ENCODE measurements at regions not wholly inside any gene's neighbourhood (a gene's known extent, or its start where the extent isn't known, plus 50 kb on each side); places are given as distances from the start of the nearest gene placed in this dataset.

GRCh38 chr12:3437986-3438385 lies 53.0 kb upstream of the PRMT8 start:
- Histone ChIP-seq H3K27me3 (ENCODE audit: control insufficient read depth, insufficient read depth, low read length) (no peaks in the 10 kb centered on the region), H3K4me3 (ENCODE audit: low read length in 3 of 3) (no peak overlapping the region), H3K4me1 (ENCODE audit: control insufficient read depth in 2 of 3, insufficient read depth in 2 of 3, low read depth in 1 of 3, low read length in 3 of 3) (no peaks in the 10 kb centered on the region), H3K9me3 (ENCODE audit: control insufficient read depth in 2 of 3, insufficient read depth in 1 of 3, low read length in 3 of 3) (no peaks in the 10 kb centered on the region), H3K27ac (ENCODE audit: low read depth in 2 of 2, low read length in 2 of 2) (no peak overlapping the region), H3K9ac (ENCODE audit: low read length in 3 of 3) (no peak overlapping the region), H3K36me3 (ENCODE audit: control insufficient read depth in 2 of 3, insufficient read depth in 3 of 3, low read length in 3 of 3) (no peaks in the 10 kb centered on the region)
- intact Hi-C loops (cut with DNase I), result no loop called here
- TF ChIP-seq, protein P1, sequence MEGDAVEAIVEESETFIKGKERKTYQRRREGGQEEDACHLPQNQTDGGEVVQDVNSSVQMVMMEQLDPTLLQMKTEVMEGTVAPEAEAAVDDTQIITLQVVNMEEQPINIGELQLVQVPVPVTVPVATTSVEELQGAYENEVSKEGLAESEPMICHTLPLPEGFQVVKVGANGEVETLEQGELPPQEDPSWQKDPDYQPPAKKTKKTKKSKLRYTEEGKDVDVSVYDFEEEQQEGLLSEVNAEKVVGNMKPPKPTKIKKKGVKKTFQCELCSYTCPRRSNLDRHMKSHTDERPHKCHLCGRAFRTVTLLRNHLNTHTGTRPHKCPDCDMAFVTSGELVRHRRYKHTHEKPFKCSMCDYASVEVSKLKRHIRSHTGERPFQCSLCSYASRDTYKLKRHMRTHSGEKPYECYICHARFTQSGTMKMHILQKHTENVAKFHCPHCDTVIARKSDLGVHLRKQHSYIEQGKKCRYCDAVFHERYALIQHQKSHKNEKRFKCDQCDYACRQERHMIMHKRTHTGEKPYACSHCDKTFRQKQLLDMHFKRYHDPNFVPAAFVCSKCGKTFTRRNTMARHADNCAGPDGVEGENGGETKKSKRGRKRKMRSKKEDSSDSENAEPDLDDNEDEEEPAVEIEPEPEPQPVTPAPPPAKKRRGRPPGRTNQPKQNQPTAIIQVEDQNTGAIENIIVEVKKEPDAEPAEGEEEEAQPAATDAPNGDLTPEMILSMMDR (IDR thresholded peaks at IDR 0.05; ENCODE audit: borderline replicate concordance, extremely low read depth, insufficient read depth), result no peak
- no peak for FAIRE-seq
- no peak for DNase-seq

- no peaks in the 10 kb centered on the region for H3K4me1 ChIP-seq (ENCODE audit: control insufficient read depth in 2 of 3, insufficient read depth in 2 of 3, low read depth in 1 of 3, low read length in 3 of 3)
- H3K36me3 ChIP-seq (ENCODE audit: control insufficient read depth in 2 of 3, insufficient read depth in 3 of 3, low read length in 3 of 3), result no peaks in the 10 kb centered on the region
- H3K27me3 ChIP-seq (ENCODE audit: control insufficient read depth, insufficient read depth, low read length), result no peaks in the 10 kb centered on the region
- H3K4me3 ChIP-seq (ENCODE audit: low read length in 3 of 3), result no peak overlapping the region
- intact Hi-C loops (cut with DNase I), result no loop called here
- no peak overlapping the region for H3K9ac ChIP-seq (ENCODE audit: low read length in 3 of 3)
- TF ChIP-seq, protein P1 (IDR thresholded peaks at IDR 0.05; ENCODE audit: borderline replicate concordance, extremely low read depth, insufficient read depth), result no peak
- no peak overlapping the region for H3K27ac ChIP-seq (ENCODE audit: low read depth in 2 of 2, low read length in 2 of 2)
- H3K9me3 ChIP-seq (ENCODE audit: control insufficient read depth in 2 of 3, insufficient read depth in 1 of 3, low read length in 3 of 3), result no peaks in the 10 kb centered on the region
- no peak for FAIRE-seq
- DNase-seq, result no peak
Observed at GRCh38 chr12:3438401-3438800, 52.6 kb upstream of the PRMT8 start.

Data from kidney (tissue), 13 donors.